ENCODE measurements at regions not wholly inside any gene's neighbourhood (a gene's known extent, or its start where the extent isn't known, plus 50 kb on each side); places are given as distances from the start of the nearest gene placed in this dataset.

DNA sequence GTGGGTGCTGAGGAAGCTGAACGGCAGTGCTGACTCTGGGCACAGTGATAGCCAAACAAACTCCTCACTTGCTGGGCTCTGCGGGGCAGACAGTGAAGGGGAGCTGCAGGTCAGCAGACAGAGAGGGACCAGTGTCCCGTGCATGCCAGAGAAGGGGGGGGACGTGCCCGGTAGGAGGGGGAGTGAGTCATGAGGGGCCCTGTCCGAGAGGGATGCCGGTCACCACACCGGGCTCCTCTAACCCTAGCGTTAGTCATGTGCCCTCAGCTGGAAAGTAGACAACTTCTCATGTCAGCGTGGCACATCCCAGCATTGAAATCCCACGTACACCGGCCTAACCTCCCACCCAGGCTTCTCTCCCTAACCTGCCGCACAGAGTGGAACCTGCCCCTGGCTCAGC, 117.1 kb upstream of the DPP6 start:
- H3K27ac ChIP-seq, result no peak overlapping the region
- WGBS, 2 donors, result 68 to 72% methylated on average over 6 to 13 of the region's 13 CpGs
- no peaks in the 10 kb centered on the region for H3K27me3 ChIP-seq
- DNase-seq (peak in 1 of 2 donors; percentile 45), ATAC-seq (ENCODE audit: low FRiP score in 2 of 2) (no peak)
- H3K9me3 ChIP-seq, result no peaks in the 10 kb centered on the region
- no peak overlapping the region for H3K4me3 ChIP-seq
- TF ChIP-seq EP300 (IDR thresholded peaks at IDR 0.05) (no peak), POLR2A (IDR thresholded peaks at IDR 0.05) (no peak), POLR2AphosphoS5 (IDR thresholded peaks at IDR 0.05) (no peak)
- TF ChIP-seq, protein P1, sequence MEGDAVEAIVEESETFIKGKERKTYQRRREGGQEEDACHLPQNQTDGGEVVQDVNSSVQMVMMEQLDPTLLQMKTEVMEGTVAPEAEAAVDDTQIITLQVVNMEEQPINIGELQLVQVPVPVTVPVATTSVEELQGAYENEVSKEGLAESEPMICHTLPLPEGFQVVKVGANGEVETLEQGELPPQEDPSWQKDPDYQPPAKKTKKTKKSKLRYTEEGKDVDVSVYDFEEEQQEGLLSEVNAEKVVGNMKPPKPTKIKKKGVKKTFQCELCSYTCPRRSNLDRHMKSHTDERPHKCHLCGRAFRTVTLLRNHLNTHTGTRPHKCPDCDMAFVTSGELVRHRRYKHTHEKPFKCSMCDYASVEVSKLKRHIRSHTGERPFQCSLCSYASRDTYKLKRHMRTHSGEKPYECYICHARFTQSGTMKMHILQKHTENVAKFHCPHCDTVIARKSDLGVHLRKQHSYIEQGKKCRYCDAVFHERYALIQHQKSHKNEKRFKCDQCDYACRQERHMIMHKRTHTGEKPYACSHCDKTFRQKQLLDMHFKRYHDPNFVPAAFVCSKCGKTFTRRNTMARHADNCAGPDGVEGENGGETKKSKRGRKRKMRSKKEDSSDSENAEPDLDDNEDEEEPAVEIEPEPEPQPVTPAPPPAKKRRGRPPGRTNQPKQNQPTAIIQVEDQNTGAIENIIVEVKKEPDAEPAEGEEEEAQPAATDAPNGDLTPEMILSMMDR (IDR thresholded peaks at IDR 0.05), result no peak
- no peaks in the 10 kb centered on the region for H3K4me1 ChIP-seq
- H3K36me3 ChIP-seq, result no peaks in the 10 kb centered on the region

DNA sequence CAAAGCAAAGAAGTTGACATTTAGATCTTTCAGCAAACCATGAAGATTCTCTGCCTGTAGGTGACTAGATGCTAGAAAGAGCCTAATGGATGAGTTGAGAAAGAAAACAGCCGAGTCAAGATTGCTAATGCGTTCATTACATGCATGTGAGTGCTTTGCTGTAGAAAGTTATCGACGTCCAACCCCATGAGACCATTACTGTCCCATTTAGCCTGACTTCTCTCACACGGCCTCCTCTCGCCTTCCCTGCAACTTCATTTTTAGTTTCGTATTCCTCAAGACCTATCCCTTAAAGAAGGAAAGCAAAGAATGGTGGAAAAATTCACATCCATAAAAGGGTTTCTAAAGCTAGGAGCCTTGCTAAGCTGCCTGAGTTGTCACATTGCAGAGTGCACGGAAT, 113.7 kb upstream of the DPP6 start:
- DNase-seq, result no peak
- no peak overlapping the region for H3K27ac ChIP-seq
- H3K9me3 ChIP-seq, result no peaks in the 10 kb centered on the region
- no peak overlapping the region for H3K4me3 ChIP-seq
- TF ChIP-seq POLR2A (IDR thresholded peaks at IDR 0.05) (no peak), EP300 (IDR thresholded peaks at IDR 0.05) (no peak)
- H3K27me3 ChIP-seq, result no peaks in the 10 kb centered on the region
- no peaks in the 10 kb centered on the region for H3K4me1 ChIP-seq
- WGBS, 2 donors, result 88 to 91% methylated on average over 8 of the region's 8 CpGs
- no peak for ATAC-seq (ENCODE audit: low FRiP score in 2 of 2)
- H3K36me3 ChIP-seq, result no peaks in the 10 kb centered on the region

DNA sequence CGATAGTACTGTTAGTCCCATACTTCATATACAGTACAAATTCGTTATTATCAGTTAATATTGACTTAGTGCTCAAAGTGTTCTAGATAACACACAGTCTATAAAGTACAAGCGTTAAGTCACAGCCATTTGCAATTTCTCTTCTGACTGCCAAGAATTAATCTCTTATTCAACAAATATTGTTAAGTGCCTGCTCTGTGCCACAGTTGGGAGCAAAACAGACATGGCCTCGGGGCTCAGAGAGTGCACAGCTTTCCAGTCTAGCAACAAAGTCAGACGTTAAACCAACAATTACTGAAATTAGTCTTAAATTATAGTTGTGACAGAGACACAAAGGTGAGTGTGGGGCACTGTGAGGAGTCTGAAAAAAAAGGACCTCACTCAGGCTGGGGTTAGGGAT, 113.0 kb upstream of the DPP6 start:
- TF ChIP-seq POLR2A (IDR thresholded peaks at IDR 0.05) (no peak), POLR2AphosphoS5 (IDR thresholded peaks at IDR 0.05) (no peak), EP300 (IDR thresholded peaks at IDR 0.05) (no peak)
- TF ChIP-seq, protein P1 (IDR thresholded peaks at IDR 0.05), result no peak
- whole genome bisulfite sequencing, 2 donors, result 40 to 45% methylated on average over 5 of the region's 5 CpGs
- H3K4me3 ChIP-seq, result no peak overlapping the region
- H3K4me1 ChIP-seq, result no peaks in the 10 kb centered on the region
- DNase-seq (no peak), ATAC-seq (ENCODE audit: low FRiP score in 2 of 2) (no peak)
- H3K27me3 ChIP-seq, result no peaks in the 10 kb centered on the region
- no peak overlapping the region for H3K27ac ChIP-seq
- no peaks in the 10 kb centered on the region for H3K9me3 ChIP-seq
- H3K36me3 ChIP-seq, result no peaks in the 10 kb centered on the region

DNA sequence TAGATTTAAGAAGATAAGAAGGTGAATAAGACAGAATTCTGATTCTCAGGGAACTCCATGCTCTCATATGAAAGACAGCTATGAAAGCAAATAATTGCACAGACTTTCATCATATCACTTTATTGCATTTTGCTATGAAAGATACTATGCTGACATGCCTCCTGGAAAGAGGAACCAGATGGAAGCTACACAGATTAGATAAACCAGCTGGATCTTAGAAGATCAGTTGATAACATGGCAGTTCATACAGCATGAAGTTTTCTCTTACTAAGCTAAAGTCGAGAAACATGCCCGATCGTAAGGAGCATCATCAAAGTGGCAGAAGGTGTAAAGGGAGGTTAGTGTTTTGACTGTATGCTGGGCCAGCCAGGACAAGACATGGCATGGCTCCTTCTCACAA, 112.5 kb upstream of the DPP6 start:
- no peak overlapping the region for H3K4me3 ChIP-seq
- no peak overlapping the region for H3K27ac ChIP-seq
- 78 to 80% methylated on average over 3 of the region's 3 CpGs for WGBS, 2 donors
- no peaks in the 10 kb centered on the region for H3K27me3 ChIP-seq
- H3K36me3 ChIP-seq, result no peaks in the 10 kb centered on the region
- ATAC-seq (ENCODE audit: low FRiP score in 2 of 2) (no peak), DNase-seq (no peak)
- no peaks in the 10 kb centered on the region for H3K9me3 ChIP-seq
- H3K4me1 ChIP-seq, result no peaks in the 10 kb centered on the region
- TF ChIP-seq EP300 (IDR thresholded peaks at IDR 0.05) (no peak), POLR2AphosphoS5 (IDR thresholded peaks at IDR 0.05) (no peak), POLR2A (IDR thresholded peaks at IDR 0.05) (no peak)
- TF ChIP-seq, protein P1 (IDR thresholded peaks at IDR 0.05), result no peak

DNA sequence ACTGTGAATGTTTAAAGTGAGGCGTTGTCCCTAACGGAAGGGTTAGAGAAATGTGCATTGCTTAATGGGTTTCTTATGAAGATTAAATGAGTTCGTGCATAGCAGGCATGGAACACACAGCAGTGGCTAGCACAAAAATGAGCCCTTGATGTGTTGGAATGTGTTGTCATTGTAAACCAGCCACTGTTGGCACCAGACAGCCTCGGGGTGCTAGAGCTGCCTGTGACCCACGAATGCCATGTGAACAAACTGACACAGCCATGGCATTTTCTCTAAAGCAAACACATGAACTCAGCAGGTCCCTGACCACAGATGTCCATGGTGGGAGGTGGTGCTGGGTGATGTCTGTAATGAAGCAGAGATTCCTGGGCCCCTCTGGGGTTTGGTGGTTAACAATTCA, 111.1 kb upstream of the DPP6 start:
- Histone ChIP-seq H3K4me1 (no peaks in the 10 kb centered on the region), H3K36me3 (no peaks in the 10 kb centered on the region), H3K27me3 (no peaks in the 10 kb centered on the region), H3K27ac (no peak overlapping the region), H3K4me3 (no peak overlapping the region), H3K9me3 (no peaks in the 10 kb centered on the region)
- no peak for ATAC-seq (ENCODE audit: low FRiP score in 2 of 2)
- WGBS, 2 donors, result 62 to 69% methylated on average over 5 of the region's 5 CpGs
- DNase-seq, result no peak
- TF ChIP-seq POLR2AphosphoS5 (IDR thresholded peaks at IDR 0.05) (no peak), POLR2A (IDR thresholded peaks at IDR 0.05) (no peak), EP300 (IDR thresholded peaks at IDR 0.05) (no peak)
- TF ChIP-seq, protein P1 (IDR thresholded peaks at IDR 0.05), result no peak
